ENCODE measurements at regions not wholly inside any gene's neighbourhood (a gene's known extent, or its start where the extent isn't known, plus 50 kb on each side); places are given as distances from the start of the nearest gene placed in this dataset.
"Not testable (repeated sequence)": the region's sequence is repeated elsewhere in the genome, so short reads cannot be mapped to it uniquely, and the experiment has no call there.

DNA sequence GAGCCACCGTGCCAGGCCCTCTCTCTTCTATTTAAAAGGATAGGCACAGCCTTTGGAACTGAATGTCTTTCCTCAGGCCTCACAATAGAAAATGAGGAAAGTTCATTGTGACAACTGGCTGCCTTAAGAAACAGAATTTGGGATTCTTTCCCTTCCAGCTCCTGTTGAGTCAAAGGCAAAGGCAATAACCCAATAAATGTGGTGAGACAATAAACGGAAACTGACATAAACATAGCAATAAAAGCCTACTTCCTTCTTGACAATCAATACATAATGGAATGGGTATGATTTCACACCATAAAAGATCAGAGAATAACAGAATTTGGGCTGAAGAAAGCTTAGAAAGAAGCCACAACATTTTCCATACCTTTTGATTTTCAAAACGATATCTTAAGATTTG, 155.6 kb upstream of the KCTD7 start:
- not testable (repeated sequence) for TF ChIP-seq EZH2phosphoT487 (IDR thresholded peaks at IDR 0.05; ENCODE audit: borderline replicate concordance, low read depth, low read length)
- TF ChIP-seq, protein P1, sequence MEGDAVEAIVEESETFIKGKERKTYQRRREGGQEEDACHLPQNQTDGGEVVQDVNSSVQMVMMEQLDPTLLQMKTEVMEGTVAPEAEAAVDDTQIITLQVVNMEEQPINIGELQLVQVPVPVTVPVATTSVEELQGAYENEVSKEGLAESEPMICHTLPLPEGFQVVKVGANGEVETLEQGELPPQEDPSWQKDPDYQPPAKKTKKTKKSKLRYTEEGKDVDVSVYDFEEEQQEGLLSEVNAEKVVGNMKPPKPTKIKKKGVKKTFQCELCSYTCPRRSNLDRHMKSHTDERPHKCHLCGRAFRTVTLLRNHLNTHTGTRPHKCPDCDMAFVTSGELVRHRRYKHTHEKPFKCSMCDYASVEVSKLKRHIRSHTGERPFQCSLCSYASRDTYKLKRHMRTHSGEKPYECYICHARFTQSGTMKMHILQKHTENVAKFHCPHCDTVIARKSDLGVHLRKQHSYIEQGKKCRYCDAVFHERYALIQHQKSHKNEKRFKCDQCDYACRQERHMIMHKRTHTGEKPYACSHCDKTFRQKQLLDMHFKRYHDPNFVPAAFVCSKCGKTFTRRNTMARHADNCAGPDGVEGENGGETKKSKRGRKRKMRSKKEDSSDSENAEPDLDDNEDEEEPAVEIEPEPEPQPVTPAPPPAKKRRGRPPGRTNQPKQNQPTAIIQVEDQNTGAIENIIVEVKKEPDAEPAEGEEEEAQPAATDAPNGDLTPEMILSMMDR (conservative IDR thresholded peaks at IDR 0.05; ENCODE audit: low read length), result not testable (repeated sequence)
